ENCODE measurements at regions not wholly inside any gene's neighbourhood (a gene's known extent, or its start where the extent isn't known, plus 50 kb on each side); places are given as distances from the start of the nearest gene placed in this dataset.
A peak's percentile ranks its signal among the peaks of the same experiment; 100 is the strongest.

DNA sequence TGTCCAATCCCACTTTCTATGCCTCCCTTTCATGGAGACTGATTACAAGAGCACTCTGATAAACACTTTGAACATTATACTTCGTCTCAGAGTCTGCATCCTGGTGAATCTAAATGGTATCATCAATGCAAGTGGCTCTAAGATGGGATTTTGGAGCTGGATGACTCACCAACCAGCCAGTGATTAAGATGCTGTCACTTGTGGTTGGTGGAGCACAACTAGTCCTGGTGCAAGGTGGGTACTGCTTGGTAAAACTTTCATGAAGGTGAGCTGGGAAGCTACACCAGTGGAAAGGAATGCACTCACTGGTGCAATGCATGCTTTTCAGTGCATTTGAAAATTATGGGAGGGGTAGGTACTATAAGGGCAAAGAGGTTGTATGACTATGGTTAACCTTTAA lies 137.7 kb upstream of the TRIB2 start:
- ATAC-seq (ENCODE audit: low read depth) (no peak), DNase-seq (no peak)
- TF ChIP-seq, protein P1, sequence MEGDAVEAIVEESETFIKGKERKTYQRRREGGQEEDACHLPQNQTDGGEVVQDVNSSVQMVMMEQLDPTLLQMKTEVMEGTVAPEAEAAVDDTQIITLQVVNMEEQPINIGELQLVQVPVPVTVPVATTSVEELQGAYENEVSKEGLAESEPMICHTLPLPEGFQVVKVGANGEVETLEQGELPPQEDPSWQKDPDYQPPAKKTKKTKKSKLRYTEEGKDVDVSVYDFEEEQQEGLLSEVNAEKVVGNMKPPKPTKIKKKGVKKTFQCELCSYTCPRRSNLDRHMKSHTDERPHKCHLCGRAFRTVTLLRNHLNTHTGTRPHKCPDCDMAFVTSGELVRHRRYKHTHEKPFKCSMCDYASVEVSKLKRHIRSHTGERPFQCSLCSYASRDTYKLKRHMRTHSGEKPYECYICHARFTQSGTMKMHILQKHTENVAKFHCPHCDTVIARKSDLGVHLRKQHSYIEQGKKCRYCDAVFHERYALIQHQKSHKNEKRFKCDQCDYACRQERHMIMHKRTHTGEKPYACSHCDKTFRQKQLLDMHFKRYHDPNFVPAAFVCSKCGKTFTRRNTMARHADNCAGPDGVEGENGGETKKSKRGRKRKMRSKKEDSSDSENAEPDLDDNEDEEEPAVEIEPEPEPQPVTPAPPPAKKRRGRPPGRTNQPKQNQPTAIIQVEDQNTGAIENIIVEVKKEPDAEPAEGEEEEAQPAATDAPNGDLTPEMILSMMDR (IDR thresholded peaks at IDR 0.05) = no peak
- Mint-ChIP-seq H3K27me3 (no peaks in the 10 kb centered on the region), H3K9me3 (no peaks in the 10 kb centered on the region), H3K4me3 (no peak overlapping the region), H3K27ac (no peak overlapping the region), H3K4me1 (no peaks in the 10 kb centered on the region), H3K36me3 (ENCODE audit: low read depth) (no peaks in the 10 kb centered on the region)
- POLR2A ChIA-PET = no interaction called here
- intact Hi-C loops (cut with micrococcal nuclease) = no loop called here
- CTCF ChIA-PET = no interaction called here

DNA sequence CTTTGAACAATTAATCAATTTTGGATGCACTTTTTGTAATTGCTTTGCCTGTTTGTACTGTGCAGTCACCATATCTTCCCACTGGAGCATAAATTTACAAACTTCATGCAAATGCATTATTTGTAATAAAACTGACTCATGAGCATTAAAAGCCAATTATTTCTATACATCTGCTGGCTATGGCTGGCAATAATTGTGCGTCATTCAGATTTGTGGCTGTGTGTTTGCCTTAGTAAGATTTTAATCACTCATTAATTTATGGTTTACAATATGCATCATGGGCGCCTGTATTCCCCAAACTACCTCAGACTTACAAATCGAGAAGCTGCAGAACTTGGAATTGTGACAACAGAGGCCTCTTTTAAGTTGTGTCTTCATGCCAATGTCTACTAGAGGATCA lies 132.4 kb upstream of the TRIB2 start:
- POLR2A ChIA-PET = no interaction called here
- ATAC-seq (ENCODE audit: low read depth) = no peak

DNA sequence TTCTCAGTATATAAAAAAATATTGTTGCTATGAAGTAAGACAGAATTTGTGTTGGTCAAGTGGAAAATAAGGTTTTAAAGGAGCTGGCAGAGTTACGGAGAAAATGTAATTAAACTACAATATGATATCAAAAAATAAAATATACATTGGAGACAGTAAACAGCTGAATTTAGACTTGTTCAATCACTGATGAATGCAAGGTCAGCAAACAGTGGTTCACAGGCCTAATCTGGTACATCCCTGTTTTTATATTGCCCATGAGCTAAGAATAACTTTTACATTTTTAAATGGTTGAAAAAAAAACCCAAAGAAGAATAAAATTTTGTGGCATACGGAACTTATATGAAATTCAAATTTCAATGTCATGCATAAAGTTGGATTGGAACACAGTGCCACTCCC lies 131.0 kb upstream of the TRIB2 start:
- ATAC-seq (ENCODE audit: low read depth) = no peak
- intact Hi-C loops (cut with micrococcal nuclease) = loop anchor here (10.0 kb wide), 1 partner anchor 841 kb away; the partner anchor contains the start of gene LPIN1
- H3K4me1 Mint-ChIP-seq = peaks cover 52% of the 10 kb centered on the region
- H3K4me3 Mint-ChIP-seq = no peak overlapping the region
- H3K36me3 Mint-ChIP-seq (ENCODE audit: low read depth) = no peaks in the 10 kb centered on the region
- TF ChIP-seq, protein P1 (IDR thresholded peaks at IDR 0.05) = no peak
- CTCF ChIA-PET = no interaction called here
- no peak overlapping the region for H3K27ac Mint-ChIP-seq
- no peak for DNase-seq
- no peaks in the 10 kb centered on the region for H3K27me3 Mint-ChIP-seq
- H3K9me3 Mint-ChIP-seq = no peaks in the 10 kb centered on the region
- POLR2A ChIA-PET = no interaction called here

More for the DNA sequence above, 132.4 kb upstream of the TRIB2 start:
- intact Hi-C loops (cut with micrococcal nuclease) = loop anchor here (10.0 kb wide), 1 partner anchor 840 kb away; the partner anchor contains the start of gene LPIN1
- Mint-ChIP-seq H3K4me3 (no peak overlapping the region), H3K9me3 (no peaks in the 10 kb centered on the region), H3K27me3 (no peaks in the 10 kb centered on the region), H3K4me1 (peaks cover 38% of the 10 kb centered on the region), H3K27ac (no peak overlapping the region), H3K36me3 (ENCODE audit: low read depth) (no peaks in the 10 kb centered on the region)
- DNase-seq = no peak
- TF ChIP-seq, protein P1 (IDR thresholded peaks at IDR 0.05) = no peak
- CTCF ChIA-PET = no interaction called here

DNA sequence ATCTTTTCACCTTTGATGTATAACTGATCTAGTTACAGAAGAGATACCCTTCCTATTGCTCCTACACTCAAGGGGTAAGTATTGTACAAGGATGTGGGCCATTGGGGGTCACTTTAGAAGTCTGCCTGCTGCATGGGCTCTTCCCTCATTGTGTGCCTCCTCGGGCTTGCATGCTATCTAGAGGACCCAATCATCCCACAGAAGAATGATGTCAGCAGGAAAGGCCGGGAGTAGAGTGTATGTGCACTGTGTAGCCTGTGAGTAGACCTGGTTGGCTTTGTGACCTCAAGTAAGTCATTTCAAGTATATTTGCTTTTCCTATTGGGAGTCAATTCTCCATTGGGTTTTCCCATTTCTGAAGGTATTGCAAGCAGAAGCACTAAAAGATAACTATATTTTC lies 129.5 kb upstream of the TRIB2 start:
- CTCF ChIA-PET = no interaction called here
- peaks cover 56% of the 10 kb centered on the region for H3K4me1 Mint-ChIP-seq
- H3K27ac Mint-ChIP-seq = no peak overlapping the region

DNA sequence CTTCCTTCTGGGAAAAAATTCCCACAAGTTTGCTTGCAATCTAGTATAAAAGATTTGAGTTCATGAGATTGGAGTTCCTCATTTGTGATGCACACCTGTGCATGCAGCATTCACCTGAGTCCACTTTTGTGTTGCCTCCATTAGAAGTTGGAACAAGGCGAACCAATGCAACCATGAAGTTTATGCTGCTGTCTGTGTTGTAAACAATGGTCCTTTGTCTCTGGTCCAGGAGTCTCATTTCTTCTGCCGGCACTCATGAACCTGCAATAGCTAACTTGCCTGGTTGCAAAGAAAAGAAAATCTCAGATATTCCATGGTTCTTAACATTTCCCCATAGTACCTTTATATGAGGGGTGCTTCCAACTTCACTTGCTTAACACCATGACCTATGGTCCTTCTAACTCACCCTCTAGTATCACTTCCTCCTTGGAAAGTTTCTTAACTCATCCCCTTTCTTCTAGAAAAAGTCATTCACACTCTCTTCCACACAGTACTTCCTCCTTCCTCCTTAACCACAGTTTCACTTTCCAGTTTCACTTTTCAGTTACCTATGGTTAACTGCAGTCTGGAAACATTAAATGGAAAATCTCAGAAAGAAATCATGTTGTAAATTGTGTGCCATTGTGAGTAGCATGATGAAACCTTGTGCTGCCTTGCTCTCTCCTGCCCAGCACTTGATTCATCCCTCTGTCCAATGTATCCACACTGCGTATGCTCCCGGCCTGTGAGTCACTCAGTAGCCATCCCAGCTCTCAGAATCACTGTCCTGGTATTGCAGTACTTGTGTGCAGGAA lies 128.8 kb upstream of the TRIB2 start:
- ATAC-seq (ENCODE audit: low read depth) (peak; percentile 91), DNase-seq (no peak)
- Mint-ChIP-seq H3K27ac (peak overlapping the region; percentile 70), H3K4me1 (peaks cover 56% of the 10 kb centered on the region), H3K4me3 (peak overlapping the region; percentile 36), H3K27me3 (no peaks in the 10 kb centered on the region), H3K9me3 (no peaks in the 10 kb centered on the region), H3K36me3 (ENCODE audit: low read depth) (no peaks in the 10 kb centered on the region)
- TF ChIP-seq, protein P1 (IDR thresholded peaks at IDR 0.05) = no peak
- ChIA-PET POLR2A (no interaction called here), CTCF (no interaction called here)
- intact Hi-C loops (cut with micrococcal nuclease) = loop anchor here (1.0 to 10.0 kb wide), 4 partner anchors 28 to 843 kb away; partner anchors contain the start of genes LPIN1 and TRIB2

More for the DNA sequence above, 129.5 kb upstream of the TRIB2 start:
- POLR2A ChIA-PET = no interaction called here
- intact Hi-C loops (cut with micrococcal nuclease) = loop anchor here (10.0 kb wide), 1 partner anchor 842 kb away; the partner anchor contains the start of gene LPIN1
- Mint-ChIP-seq H3K36me3 (ENCODE audit: low read depth) (no peaks in the 10 kb centered on the region), H3K4me3 (no peak overlapping the region), H3K9me3 (no peaks in the 10 kb centered on the region), H3K27me3 (no peaks in the 10 kb centered on the region)
- TF ChIP-seq, protein P1 (IDR thresholded peaks at IDR 0.05) = no peak
- DNase-seq (no peak), ATAC-seq (ENCODE audit: low read depth) (no peak)
